ENCODE measurements at regions not wholly inside any gene's neighbourhood (a gene's known extent, or its start where the extent isn't known, plus 50 kb on each side); places are given as distances from the start of the nearest gene placed in this dataset.
"Not testable (repeated sequence)": the region's sequence is repeated elsewhere in the genome, so short reads cannot be mapped to it uniquely, and the experiment has no call there.

- no peak for DNase-seq
These were observed 226.9 kb upstream of the IRF2BP2 start for GRCh38 chr1:234836776-234837357.

GRCh38 chr1:234836045-234836681 is 226.2 kb upstream of the IRF2BP2 start:
- DNase-seq, result no peak

- no peak for DNase-seq
These were observed 225.3 kb upstream of the IRF2BP2 start for GRCh38 chr1:234835239-234835638.

GRCh38 chr1:234833646-234834045 is 223.7 kb upstream of the IRF2BP2 start:
- no peak for DNase-seq

GRCh38 chr1:234833118-234833517 is 223.1 kb upstream of the IRF2BP2 start:
- no peak for DNase-seq

- DNase-seq, result no peak
These were observed 217.7 kb upstream of the IRF2BP2 start for GRCh38 chr1:234827656-234828055.

GRCh38 chr1:234827181-234827580 is 217.2 kb upstream of the IRF2BP2 start:
- no peak for DNase-seq

- no peak for DNase-seq
These were observed 216.4 kb upstream of the IRF2BP2 start for GRCh38 chr1:234826352-234826751.

- no peak for DNase-seq
These were observed 215.7 kb upstream of the IRF2BP2 start for GRCh38 chr1:234825498-234826165.

GRCh38 chr1:234824836-234825235 is 214.9 kb upstream of the IRF2BP2 start:
- DNase-seq, result not testable (repeated sequence)

- DNase-seq, result no peak
These were observed 213.5 kb upstream of the IRF2BP2 start for GRCh38 chr1:234823191-234824176.

GRCh38 chr1:234821840-234822239 is 211.9 kb upstream of the IRF2BP2 start:
- no peak for DNase-seq

- no peak for DNase-seq
These were observed 210.6 kb upstream of the IRF2BP2 start for GRCh38 chr1:234820597-234820996.

GRCh38 chr1:234819845-234820244 is 209.9 kb upstream of the IRF2BP2 start:
- not testable (repeated sequence) for DNase-seq

- DNase-seq, result not testable (repeated sequence)
These were observed 208.0 kb upstream of the IRF2BP2 start for GRCh38 chr1:234818040-234818387.

- not testable (repeated sequence) for DNase-seq
These were observed 207.5 kb upstream of the IRF2BP2 start for GRCh38 chr1:234817313-234818039.

GRCh38 chr1:234816864-234817263 is 206.9 kb upstream of the IRF2BP2 start:
- not testable (repeated sequence) for DNase-seq

- not testable (repeated sequence) for DNase-seq
These were observed 206.3 kb upstream of the IRF2BP2 start for GRCh38 chr1:234816186-234816851.

- not testable (repeated sequence) for DNase-seq
These were observed 205.4 kb upstream of the IRF2BP2 start for GRCh38 chr1:234815295-234815815.

- DNase-seq, result not testable (repeated sequence)
These were observed 204.3 kb upstream of the IRF2BP2 start for GRCh38 chr1:234814235-234814634.

GRCh38 chr1:234811824-234812223 is 201.8 kb upstream of the IRF2BP2 start:
- DNase-seq, result not testable (repeated sequence)
